ENCODE measurements at regions not wholly inside any gene's neighbourhood (a gene's known extent, or its start where the extent isn't known, plus 50 kb on each side); places are given as distances from the start of the nearest gene placed in this dataset.

DNA sequence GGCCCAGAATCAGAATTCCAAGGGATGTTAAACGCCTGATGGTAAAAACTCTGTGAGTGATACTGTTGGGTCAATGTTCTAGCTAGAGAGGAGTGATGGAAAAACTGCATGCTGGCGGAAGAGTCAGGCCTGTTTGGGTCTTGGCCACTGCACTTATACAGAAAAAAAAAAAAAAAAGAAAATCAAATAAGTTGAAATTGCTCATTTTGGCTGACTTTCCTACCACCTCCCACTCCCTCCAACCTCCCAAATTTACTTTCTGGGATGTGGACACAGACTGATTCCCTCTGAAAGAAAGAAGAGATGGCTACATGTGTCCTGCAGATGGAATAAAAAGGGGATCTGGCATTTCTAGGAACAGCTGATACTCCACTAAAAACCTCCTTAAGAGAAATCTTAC, 234.1 kb upstream of the GIMD1 start:
- no peak for DNase-seq (ENCODE audit: extremely low spot score)
- ChIA-PET CTCF (interaction anchor here (1.6 kb wide), 1 partner anchor 9 kb away, joined by 4 read pairs; no protein-coding TSS in a partner anchor), POLR2A (no interaction called here)
- TF ChIP-seq, protein P1, sequence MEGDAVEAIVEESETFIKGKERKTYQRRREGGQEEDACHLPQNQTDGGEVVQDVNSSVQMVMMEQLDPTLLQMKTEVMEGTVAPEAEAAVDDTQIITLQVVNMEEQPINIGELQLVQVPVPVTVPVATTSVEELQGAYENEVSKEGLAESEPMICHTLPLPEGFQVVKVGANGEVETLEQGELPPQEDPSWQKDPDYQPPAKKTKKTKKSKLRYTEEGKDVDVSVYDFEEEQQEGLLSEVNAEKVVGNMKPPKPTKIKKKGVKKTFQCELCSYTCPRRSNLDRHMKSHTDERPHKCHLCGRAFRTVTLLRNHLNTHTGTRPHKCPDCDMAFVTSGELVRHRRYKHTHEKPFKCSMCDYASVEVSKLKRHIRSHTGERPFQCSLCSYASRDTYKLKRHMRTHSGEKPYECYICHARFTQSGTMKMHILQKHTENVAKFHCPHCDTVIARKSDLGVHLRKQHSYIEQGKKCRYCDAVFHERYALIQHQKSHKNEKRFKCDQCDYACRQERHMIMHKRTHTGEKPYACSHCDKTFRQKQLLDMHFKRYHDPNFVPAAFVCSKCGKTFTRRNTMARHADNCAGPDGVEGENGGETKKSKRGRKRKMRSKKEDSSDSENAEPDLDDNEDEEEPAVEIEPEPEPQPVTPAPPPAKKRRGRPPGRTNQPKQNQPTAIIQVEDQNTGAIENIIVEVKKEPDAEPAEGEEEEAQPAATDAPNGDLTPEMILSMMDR (IDR thresholded peaks at IDR 0.05; ENCODE audit: control extremely low read depth, extremely low read depth, low read depth, missing control alignments) = no peak

DNA sequence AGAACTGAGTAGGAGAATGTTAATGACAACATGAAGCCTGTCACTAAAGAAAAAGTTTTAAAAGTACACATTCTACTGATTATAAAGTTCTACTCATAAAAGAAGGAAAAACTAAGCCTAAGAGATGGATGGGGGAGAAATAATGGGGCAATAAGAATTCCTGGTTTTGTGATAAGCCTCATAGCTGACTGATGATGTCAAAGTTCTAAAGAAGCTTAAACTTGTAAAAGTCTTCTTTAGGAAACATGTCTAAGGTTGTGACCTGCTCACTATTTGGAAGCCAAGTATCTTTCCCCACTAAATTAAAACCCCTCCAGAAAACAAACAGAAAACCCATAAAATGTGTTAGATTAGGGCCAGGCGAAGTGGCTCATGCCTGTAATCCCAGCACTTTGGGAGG, 232.9 kb upstream of the GIMD1 start:
- ChIA-PET CTCF (interaction anchor here (0.9 to 1.5 kb wide), 2 partner anchors 12 to 18 kb away, joined by 3 read pairs; no protein-coding TSS in a partner anchor), POLR2A (no interaction called here)
- TF ChIP-seq, protein P1 (IDR thresholded peaks at IDR 0.05; ENCODE audit: control extremely low read depth, extremely low read depth, low read depth, missing control alignments) = no peak
- no peak for DNase-seq (ENCODE audit: extremely low spot score)

DNA sequence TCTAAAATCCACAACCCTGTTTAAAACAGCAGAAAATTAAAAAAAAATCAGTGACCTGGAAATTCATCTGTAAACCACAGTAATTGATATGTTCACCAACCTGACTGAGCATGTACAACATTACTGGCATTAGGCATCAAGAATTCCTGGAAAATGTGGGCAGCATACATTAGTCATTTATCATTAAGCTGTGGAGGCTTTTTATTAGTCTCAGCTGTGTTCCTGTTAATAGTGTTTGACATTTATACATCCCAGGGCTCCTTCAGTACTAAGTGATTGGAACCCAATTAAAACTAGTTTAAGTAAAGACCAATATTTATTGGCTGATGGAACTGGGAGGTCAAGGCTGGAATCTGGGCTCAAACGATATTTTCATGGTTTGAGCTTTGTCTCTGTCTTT, 227.3 kb upstream of the GIMD1 start:
- POLR2A ChIA-PET = no interaction called here
- TF ChIP-seq, protein P1 (IDR thresholded peaks at IDR 0.05; ENCODE audit: control extremely low read depth, extremely low read depth, low read depth, missing control alignments) = no peak
- DNase-seq (ENCODE audit: extremely low spot score) = no peak
- CTCF ChIA-PET = interaction anchor here (1.1 kb wide), 1 partner anchor 15 kb away, joined by 4 read pairs; no protein-coding TSS in a partner anchor

DNA sequence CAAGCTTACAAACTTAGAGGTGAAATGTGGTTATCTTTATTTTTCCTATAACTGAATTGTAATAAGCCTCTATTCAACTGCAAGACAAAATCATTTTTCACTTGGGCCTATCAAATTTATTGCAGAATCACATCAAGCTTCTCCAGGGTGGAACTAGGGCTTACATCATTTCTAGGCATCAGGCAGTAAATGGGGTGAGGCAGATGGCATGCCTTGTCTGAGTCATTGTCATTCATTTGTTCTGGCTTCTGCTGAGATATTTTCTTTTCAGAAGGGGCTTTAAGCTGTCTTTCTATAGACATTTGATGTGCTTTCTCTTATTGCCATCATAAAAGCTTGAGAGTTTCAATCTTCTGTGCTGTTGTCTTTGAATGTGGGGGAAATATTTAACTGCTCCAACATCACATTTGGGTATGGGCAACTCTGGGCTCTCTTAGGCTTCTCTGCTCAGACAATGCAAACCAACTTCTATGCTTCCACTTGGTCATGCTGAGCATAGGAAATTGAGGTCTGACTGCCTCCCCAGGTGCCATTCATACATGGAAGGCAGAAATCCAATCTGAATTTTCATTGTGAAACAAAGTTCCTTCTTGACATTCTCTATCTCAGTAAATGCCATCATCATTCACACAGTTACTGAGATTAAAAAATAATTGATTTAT, 225.8 kb upstream of the GIMD1 start:
- TF ChIP-seq, protein P1 (IDR thresholded peaks at IDR 0.05; ENCODE audit: control extremely low read depth, extremely low read depth, low read depth, missing control alignments) = no peak
- ChIA-PET POLR2A (no interaction called here), CTCF (interaction anchor here (1.0 kb wide), 1 partner anchor 12 kb away, joined by 3 read pairs; no protein-coding TSS in a partner anchor)
- DNase-seq (ENCODE audit: extremely low spot score) = no peak

DNA sequence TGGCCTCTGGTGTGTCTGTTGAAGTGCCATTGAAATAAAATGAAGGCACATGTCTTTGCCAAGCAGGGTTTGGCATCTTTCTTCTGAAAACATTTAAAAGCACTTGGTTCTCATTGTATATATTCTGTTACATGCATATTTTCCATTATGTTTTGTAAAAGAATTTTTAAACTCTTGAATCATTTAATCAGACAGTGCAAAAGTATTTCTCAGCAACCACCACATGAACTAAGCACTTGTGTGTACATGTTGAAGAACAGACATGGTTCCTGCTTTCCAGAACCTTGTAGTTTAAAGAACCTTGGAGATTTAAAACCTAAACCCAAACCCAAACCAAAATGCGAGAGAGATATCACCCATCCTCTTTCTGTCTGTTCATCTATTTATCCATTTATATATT, 220.3 kb upstream of the GIMD1 start:
- CTCF ChIA-PET = interaction anchor here (1.4 kb wide), 1 partner anchor 9 kb away, joined by 5 read pairs; no protein-coding TSS in a partner anchor
- POLR2A ChIA-PET = no interaction called here
- no peak for DNase-seq (ENCODE audit: extremely low spot score)
- TF ChIP-seq, protein P1 (IDR thresholded peaks at IDR 0.05; ENCODE audit: control extremely low read depth, extremely low read depth, low read depth, missing control alignments) = no peak

DNA sequence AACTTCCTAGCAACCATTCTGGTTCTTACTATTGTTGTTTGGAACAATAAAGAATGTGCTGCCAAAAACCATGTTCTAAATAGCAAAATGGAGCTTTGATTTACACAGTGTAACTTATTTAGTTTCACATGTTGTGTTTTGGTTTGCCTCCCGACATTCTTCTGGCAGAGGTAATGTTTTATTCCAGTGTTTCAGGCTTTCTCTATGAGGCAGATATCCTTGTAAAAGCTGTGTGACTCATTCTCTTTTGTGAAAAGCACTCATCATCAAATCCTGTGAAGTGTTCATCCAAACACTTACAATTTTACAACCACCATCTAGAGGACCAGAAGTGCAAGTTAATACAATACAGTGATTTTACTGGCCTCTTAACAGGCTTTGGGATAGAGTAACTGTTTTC, 219.0 kb upstream of the GIMD1 start:
- no peak for DNase-seq (ENCODE audit: extremely low spot score)
- TF ChIP-seq, protein P1 (IDR thresholded peaks at IDR 0.05; ENCODE audit: control extremely low read depth, extremely low read depth, low read depth, missing control alignments) = no peak
- ChIA-PET CTCF (interaction anchor here (1.4 kb wide), 1 partner anchor 10 kb away, joined by 5 read pairs; no protein-coding TSS in a partner anchor), POLR2A (no interaction called here)
